GM23338 (cell line): ENCODE measurements at regions not wholly inside any gene's neighbourhood (a gene's known extent, or its start where the extent isn't known, plus 50 kb on each side); places are given as distances from the start of the nearest gene placed in this dataset.

Experiments used
- EZH2 ChIP-seq: fragments of 200-600 bp; sonication (generic); IDR thresholded peaks from one replicate; pipeline ENCODE4 v1.8.0; 2017; ENCODE audit warnings: antibody characterized with exemption, mild to moderate bottlenecking, low read depth; ENCODE audit not compliant: unreplicated experiment
- POLR2AphosphoS5 ChIP-seq: IDR thresholded peaks from 2 replicates; pipeline ENCODE4 v1.6.1; 2016; ENCODE audit warnings: antibody characterized with exemption, low read depth
- REST ChIP-seq: IDR thresholded peaks from one replicate; pipeline ENCODE4 v1.6.1; 2018; ENCODE audit warnings: antibody characterized with exemption; ENCODE audit not compliant: unreplicated experiment
- STAT1 ChIP-seq: IDR thresholded peaks from one replicate; pipeline ENCODE4 v1.6.1; 2016; ENCODE audit warnings: antibody characterized with exemption; ENCODE audit not compliant: unreplicated experiment
- ZNF114 ChIP-seq: fragments of 250-450 bp; sonication (Bioruptor Pico); IDR thresholded peaks from 2 replicates; pipeline ENCODE4 v1.5.0; 2020; ENCODE audit warnings: mild to moderate bottlenecking, moderate library complexity
- ZNF331 ChIP-seq: fragments of 250-450 bp; sonication (Bioruptor Pico); IDR thresholded peaks from 2 replicates; pipeline ENCODE4 v1.5.0; 2020; ENCODE audit warnings: low read depth, mild to moderate bottlenecking, moderate library complexity
- TF ChIP-seq, protein P1 (sequence below): fragments of 250-450 bp; sonication (Bioruptor Pico); IDR thresholded peaks from 2 replicates; pipeline ENCODE4 v1.5.0; 2020; ENCODE audit warnings: mild to moderate bottlenecking, moderate library complexity

DNA sequence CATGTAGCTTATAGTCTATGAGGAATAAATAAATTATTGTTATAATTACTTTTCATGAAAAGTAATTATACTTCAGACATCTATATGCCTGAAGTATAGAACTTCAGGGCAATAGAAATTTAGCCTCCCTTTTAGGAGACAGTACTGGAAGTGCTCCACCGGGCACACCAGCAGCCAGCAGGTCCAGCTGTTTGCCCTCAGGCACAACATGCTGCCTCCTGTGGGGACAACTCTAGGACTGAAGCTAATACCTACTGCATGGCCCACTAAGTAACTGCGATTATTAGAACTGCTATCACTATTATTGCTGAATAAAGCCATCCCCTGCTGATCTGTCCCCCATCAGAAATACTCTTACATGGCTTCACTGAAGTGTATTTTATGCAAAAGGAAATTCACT lies 329.6 kb downstream of the MED10 start (continued):
- TF ChIP-seq, protein P1, sequence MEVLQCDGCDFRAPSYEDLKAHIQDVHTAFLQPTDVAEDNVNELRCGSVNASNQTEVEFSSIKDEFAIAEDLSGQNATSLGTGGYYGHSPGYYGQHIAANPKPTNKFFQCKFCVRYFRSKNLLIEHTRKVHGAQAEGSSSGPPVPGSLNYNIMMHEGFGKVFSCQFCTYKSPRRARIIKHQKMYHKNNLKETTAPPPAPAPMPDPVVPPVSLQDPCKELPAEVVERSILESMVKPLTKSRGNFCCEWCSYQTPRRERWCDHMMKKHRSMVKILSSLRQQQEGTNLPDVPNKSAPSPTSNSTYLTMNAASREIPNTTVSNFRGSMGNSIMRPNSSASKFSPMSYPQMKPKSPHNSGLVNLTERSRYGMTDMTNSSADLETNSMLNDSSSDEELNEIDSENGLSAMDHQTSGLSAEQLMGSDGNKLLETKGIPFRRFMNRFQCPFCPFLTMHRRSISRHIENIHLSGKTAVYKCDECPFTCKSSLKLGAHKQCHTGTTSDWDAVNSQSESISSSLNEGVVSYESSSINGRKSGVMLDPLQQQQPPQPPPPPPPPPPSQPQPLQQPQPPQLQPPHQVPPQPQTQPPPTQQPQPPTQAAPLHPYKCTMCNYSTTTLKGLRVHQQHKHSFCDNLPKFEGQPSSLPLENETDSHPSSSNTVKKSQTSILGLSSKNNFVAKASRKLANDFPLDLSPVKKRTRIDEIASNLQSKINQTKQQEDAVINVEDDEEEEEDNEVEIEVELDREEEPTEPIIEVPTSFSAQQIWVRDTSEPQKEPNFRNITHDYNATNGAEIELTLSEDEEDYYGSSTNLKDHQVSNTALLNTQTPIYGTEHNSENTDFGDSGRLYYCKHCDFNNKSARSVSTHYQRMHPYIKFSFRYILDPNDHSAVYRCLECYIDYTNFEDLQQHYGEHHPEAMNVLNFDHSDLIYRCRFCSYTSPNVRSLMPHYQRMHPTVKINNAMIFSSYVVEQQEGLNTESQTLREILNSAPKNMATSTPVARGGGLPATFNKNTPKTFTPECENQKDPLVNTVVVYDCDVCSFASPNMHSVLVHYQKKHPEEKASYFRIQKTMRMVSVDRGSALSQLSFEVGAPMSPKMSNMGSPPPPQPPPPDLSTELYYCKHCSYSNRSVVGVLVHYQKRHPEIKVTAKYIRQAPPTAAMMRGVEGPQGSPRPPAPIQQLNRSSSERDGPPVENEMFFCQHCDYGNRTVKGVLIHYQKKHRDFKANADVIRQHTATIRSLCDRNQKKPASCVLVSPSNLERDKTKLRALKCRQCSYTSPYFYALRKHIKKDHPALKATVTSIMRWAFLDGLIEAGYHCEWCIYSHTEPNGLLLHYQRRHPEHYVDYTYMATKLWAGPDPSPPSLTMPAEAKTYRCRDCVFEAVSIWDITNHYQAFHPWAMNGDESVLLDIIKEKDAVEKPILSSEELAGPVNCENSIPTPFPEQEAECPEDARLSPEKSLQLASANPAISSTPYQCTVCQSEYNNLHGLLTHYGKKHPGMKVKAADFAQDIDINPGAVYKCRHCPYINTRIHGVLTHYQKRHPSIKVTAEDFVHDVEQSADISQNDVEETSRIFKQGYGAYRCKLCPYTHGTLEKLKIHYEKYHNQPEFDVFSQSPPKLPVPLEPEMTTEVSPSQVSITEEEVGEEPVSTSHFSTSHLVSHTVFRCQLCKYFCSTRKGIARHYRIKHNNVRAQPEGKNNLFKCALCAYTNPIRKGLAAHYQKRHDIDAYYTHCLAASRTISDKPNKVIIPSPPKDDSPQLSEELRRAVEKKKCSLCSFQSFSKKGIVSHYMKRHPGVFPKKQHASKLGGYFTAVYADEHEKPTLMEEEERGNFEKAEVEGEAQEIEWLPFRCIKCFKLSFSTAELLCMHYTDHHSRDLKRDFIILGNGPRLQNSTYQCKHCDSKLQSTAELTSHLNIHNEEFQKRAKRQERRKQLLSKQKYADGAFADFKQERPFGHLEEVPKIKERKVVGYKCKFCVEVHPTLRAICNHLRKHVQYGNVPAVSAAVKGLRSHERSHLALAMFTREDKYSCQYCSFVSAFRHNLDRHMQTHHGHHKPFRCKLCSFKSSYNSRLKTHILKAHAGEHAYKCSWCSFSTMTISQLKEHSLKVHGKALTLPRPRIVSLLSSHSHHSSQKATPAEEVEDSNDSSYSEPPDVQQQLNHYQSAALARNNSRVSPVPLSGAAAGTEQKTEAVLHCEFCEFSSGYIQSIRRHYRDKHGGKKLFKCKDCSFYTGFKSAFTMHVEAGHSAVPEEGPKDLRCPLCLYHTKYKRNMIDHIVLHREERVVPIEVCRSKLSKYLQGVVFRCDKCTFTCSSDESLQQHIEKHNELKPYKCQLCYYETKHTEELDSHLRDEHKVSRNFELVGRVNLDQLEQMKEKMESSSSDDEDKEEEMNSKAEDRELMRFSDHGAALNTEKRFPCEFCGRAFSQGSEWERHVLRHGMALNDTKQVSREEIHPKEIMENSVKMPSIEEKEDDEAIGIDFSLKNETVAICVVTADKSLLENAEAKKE (CRISPR knock-in tag), result no peak
- no peak for TF ChIP-seq STAT1
- no peak for TF ChIP-seq REST
- TF ChIP-seq EZH2, result no peak
- no peak for TF ChIP-seq ZNF331 (CRISPR knock-in tag)
- TF ChIP-seq POLR2AphosphoS5, result no peak
- TF ChIP-seq ZNF114 (CRISPR knock-in tag), result no peak
